ENCODE measurements at regions not wholly inside any gene's neighbourhood (a gene's known extent, or its start where the extent isn't known, plus 50 kb on each side); places are given as distances from the start of the nearest gene placed in this dataset.

GRCh38 chr5:67652201-67652600, 455.6 kb upstream of the CD180 start:
- H3K4me1 ChIP-seq (ENCODE audit: control insufficient read depth, extremely low read depth, insufficient read depth, low read length): no peaks in the 10 kb centered on the region
- TF ChIP-seq EZH2 (IDR thresholded peaks at IDR 0.05; ENCODE audit: low read length) (no peak), CTCF (optimal IDR thresholded peaks at IDR 0.05 in 1 of 3, IDR thresholded peaks at IDR 0.05 in 1 of 3, conservative IDR thresholded peaks at IDR 0.05 in 1 of 3; ENCODE audit: extremely low read depth in 1 of 3, insufficient read depth in 2 of 3, low read length in 3 of 3) (no peak)
- no peaks in the 10 kb centered on the region for H3K36me3 ChIP-seq (ENCODE audit: control insufficient read depth in 2 of 2, extremely low read depth in 1 of 2, insufficient read depth in 2 of 2, low read length in 2 of 2)
- no peaks in the 10 kb centered on the region for H4K20me1 ChIP-seq (ENCODE audit: control insufficient read depth, extremely low read depth, insufficient read depth, low read length)
- H3K4me2 ChIP-seq (ENCODE audit: control insufficient read depth, extremely low read depth, insufficient read depth, low read depth, low read length): no peak overlapping the region
- H3K79me2 ChIP-seq (ENCODE audit: control insufficient read depth, insufficient read depth, low read length): no peaks in the 10 kb centered on the region
- H3K27ac ChIP-seq (ENCODE audit: control insufficient read depth, insufficient read depth, low read length): no peak overlapping the region
- H3K4me3 ChIP-seq (ENCODE audit: control insufficient read depth in 2 of 3, extremely low read depth in 1 of 3, insufficient read depth in 2 of 3, low read depth in 1 of 3, low read length in 3 of 3): no peak overlapping the region
- dilution Hi-C loops (cut with MboI; ENCODE audit: extremely low pct_ligation_motif_present, low sequenced_read_pairs): no loop called here
- H2AFZ ChIP-seq (ENCODE audit: control insufficient read depth, low read length): no peak overlapping the region
- no peaks in the 10 kb centered on the region for H3K9me1 ChIP-seq (ENCODE audit: control insufficient read depth, extremely low read depth, insufficient read depth, low read length)
- no peaks in the 10 kb centered on the region for H3K9me3 ChIP-seq (ENCODE audit: control insufficient read depth, low read depth, low read length)
- H3K9ac ChIP-seq (ENCODE audit: control insufficient read depth, extremely low read depth, insufficient read depth, low read length): no peak overlapping the region
- DNase-seq (ENCODE audit: low read depth, low spot score) (no peak), FAIRE-seq (no peak)
- no peaks in the 10 kb centered on the region for H3K27me3 ChIP-seq (ENCODE audit: control insufficient read depth, extremely low read depth, insufficient read depth, low read length)

- H3K9ac ChIP-seq (ENCODE audit: control insufficient read depth, extremely low read depth, insufficient read depth, low read length): no peak overlapping the region
- H3K4me1 ChIP-seq (ENCODE audit: control insufficient read depth, extremely low read depth, insufficient read depth, low read length): no peaks in the 10 kb centered on the region
- TF ChIP-seq EZH2 (IDR thresholded peaks at IDR 0.05; ENCODE audit: low read length) (no peak), CTCF (optimal IDR thresholded peaks at IDR 0.05 in 1 of 3, IDR thresholded peaks at IDR 0.05 in 1 of 3, conservative IDR thresholded peaks at IDR 0.05 in 1 of 3; ENCODE audit: extremely low read depth in 1 of 3, insufficient read depth in 2 of 3, low read length in 3 of 3) (no peak)
- dilution Hi-C loops (cut with MboI; ENCODE audit: extremely low pct_ligation_motif_present, low sequenced_read_pairs): no loop called here
- DNase-seq (ENCODE audit: low read depth, low spot score) (no peak), FAIRE-seq (no peak)
- no peaks in the 10 kb centered on the region for H3K9me1 ChIP-seq (ENCODE audit: control insufficient read depth, extremely low read depth, insufficient read depth, low read length)
- H3K79me2 ChIP-seq (ENCODE audit: control insufficient read depth, insufficient read depth, low read length): no peaks in the 10 kb centered on the region
- no peaks in the 10 kb centered on the region for H3K9me3 ChIP-seq (ENCODE audit: control insufficient read depth, low read depth, low read length)
- no peak overlapping the region for H3K27ac ChIP-seq (ENCODE audit: control insufficient read depth, insufficient read depth, low read length)
- no peak overlapping the region for H3K4me3 ChIP-seq (ENCODE audit: control insufficient read depth in 2 of 3, extremely low read depth in 1 of 3, insufficient read depth in 2 of 3, low read depth in 1 of 3, low read length in 3 of 3)
- H3K27me3 ChIP-seq (ENCODE audit: control insufficient read depth, extremely low read depth, insufficient read depth, low read length): no peaks in the 10 kb centered on the region
- no peaks in the 10 kb centered on the region for H3K36me3 ChIP-seq (ENCODE audit: control insufficient read depth in 2 of 2, extremely low read depth in 1 of 2, insufficient read depth in 2 of 2, low read length in 2 of 2)
- H4K20me1 ChIP-seq (ENCODE audit: control insufficient read depth, extremely low read depth, insufficient read depth, low read length): no peaks in the 10 kb centered on the region
- no peak overlapping the region for H2AFZ ChIP-seq (ENCODE audit: control insufficient read depth, low read length)
- H3K4me2 ChIP-seq (ENCODE audit: control insufficient read depth, extremely low read depth, insufficient read depth, low read depth, low read length): no peak overlapping the region
These were observed 454.6 kb upstream of the CD180 start for GRCh38 chr5:67651180-67651579.
